ENCODE measurements at regions not wholly inside any gene's neighbourhood (a gene's known extent, or its start where the extent isn't known, plus 50 kb on each side); places are given as distances from the start of the nearest gene placed in this dataset.

DNA sequence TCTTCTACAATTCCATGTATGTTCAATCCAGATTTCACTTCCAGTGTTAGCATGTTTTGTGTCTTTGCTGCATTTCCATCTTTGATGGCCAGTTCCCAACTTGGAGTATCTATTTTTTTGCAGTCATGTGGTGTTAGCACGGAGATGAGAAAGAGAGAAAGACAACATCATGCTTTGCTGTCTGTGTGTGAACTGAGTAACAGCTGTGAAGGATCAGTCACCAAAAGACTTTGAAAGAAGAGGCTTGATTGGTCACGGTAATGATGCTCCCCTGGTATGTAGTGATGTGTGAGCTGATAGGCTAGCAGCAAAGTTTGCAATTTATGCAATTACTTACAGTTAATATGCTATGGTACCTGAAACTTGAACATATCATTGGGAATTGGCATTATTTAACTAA lies 731.3 kb upstream of the NRSN1 start:
- DNase-seq (ENCODE audit: low read depth) = no peak
- no peak overlapping the region for H3K4me3 ChIP-seq (ENCODE audit: low read depth, low read length)
- TF ChIP-seq, protein P1, sequence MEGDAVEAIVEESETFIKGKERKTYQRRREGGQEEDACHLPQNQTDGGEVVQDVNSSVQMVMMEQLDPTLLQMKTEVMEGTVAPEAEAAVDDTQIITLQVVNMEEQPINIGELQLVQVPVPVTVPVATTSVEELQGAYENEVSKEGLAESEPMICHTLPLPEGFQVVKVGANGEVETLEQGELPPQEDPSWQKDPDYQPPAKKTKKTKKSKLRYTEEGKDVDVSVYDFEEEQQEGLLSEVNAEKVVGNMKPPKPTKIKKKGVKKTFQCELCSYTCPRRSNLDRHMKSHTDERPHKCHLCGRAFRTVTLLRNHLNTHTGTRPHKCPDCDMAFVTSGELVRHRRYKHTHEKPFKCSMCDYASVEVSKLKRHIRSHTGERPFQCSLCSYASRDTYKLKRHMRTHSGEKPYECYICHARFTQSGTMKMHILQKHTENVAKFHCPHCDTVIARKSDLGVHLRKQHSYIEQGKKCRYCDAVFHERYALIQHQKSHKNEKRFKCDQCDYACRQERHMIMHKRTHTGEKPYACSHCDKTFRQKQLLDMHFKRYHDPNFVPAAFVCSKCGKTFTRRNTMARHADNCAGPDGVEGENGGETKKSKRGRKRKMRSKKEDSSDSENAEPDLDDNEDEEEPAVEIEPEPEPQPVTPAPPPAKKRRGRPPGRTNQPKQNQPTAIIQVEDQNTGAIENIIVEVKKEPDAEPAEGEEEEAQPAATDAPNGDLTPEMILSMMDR (conservative IDR thresholded peaks at IDR 0.05; ENCODE audit: low read depth, low read length) = no peak

DNA sequence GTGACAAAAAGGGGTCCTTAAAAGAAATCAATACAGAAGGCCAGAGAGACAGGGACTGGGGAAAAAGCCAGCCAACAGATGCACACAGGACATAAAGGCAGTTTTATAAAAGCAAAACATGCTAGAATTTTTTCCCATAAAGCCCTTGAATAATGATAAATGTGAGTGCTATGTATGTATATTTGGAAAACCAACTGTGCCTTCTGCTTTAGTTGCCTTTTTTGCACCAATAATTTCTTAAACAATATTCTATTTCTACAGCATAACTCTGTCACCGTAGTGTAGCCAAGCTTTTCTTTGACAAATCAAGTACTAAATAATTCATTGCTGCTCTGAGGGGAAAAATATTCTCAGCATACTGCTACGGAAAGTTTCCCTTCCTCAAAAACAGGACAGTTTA lies 730.6 kb upstream of the NRSN1 start:
- no peak for DNase-seq (ENCODE audit: low read depth)
- H3K4me3 ChIP-seq (ENCODE audit: low read depth, low read length) = no peak overlapping the region
- TF ChIP-seq, protein P1 (conservative IDR thresholded peaks at IDR 0.05; ENCODE audit: low read depth, low read length) = no peak

DNA sequence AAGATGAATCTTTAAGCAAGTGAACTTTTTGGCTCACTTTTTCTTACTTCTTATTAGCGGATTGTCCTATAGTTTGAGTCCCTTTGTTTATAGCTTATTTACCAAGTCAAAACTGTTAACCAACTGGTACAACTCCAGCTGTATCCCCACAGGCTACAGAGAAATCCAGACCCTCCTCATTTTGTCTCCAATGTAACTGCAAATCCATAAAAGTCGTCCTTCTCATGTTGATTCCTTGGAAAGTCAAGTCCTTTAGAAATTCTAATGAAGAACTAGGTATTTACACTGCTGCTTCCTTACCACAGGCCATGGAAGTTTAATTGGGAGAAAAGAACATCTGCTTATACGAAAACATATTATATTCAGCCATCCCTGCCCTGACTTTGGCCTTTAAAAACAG lies 729.1 kb upstream of the NRSN1 start:
- H3K4me3 ChIP-seq (ENCODE audit: low read depth, low read length) = no peak overlapping the region
- no peak for DNase-seq (ENCODE audit: low read depth)
- TF ChIP-seq, protein P1 (conservative IDR thresholded peaks at IDR 0.05; ENCODE audit: low read depth, low read length) = no peak

DNA sequence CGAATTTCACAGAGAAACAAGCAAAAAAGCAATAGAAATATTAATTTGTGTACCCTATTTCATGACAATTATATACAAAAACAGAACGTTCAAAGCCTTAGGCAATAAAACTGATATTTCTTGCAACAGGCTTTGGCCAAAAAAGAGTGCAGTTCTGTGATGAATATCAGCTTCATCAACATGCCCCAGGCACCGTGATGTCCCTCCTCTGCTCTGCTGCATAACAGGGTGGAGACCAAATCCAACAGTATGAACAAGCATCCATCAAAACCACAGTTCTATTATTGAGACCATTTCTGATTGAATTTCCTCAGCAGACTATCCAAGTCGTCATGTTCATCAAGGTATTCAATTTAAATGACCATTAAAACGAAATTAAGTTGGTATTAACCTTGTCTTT lies 722.6 kb upstream of the NRSN1 start:
- H3K4me3 ChIP-seq (ENCODE audit: low read depth, low read length) = no peak overlapping the region
- TF ChIP-seq, protein P1 (conservative IDR thresholded peaks at IDR 0.05; ENCODE audit: low read depth, low read length) = no peak
- DNase-seq (ENCODE audit: low read depth) = no peak

DNA sequence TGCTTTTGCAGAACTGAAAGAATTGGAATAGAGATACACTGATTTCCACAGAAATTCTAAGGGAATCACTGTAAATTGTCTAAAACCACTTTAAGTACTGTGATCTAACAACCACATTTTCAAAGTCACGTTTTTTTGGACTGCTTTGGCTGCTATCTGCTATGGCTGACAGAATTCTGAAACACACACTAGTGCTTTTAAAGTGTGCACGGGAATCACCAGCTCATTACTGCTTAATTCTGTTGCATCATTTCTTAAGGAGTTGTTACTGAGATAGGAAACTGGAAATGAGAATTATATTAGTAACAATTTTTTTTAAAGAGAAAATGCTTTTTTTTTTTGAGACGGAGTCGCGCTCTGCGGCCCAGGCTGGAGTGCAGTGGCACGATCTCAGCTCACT lies 716.5 kb upstream of the NRSN1 start:
- no peak overlapping the region for H3K4me3 ChIP-seq (ENCODE audit: low read depth, low read length)
- TF ChIP-seq, protein P1 (conservative IDR thresholded peaks at IDR 0.05; ENCODE audit: low read depth, low read length) = no peak
- DNase-seq (ENCODE audit: low read depth) = no peak

DNA sequence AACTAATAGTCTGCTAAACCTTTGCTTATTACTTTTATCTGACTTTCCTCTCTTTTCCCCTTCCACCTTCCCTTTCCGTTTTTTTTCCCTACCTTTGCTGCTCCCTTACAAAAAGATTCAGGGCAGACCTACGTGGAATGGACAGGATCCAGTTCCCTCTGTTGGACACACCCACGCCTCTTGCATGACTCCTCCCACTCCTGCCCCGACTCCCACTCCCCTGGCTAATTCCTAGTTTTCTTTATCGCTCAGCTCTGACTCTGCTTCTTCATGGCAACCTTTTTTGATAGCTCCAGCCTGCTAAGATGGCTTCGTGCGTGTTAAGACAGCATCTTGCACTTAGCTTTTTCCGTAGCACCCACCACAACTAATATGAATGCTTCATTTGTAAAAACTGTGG lies 715.6 kb upstream of the NRSN1 start:
- TF ChIP-seq, protein P1 (conservative IDR thresholded peaks at IDR 0.05; ENCODE audit: low read depth, low read length) = no peak
- H3K4me3 ChIP-seq (ENCODE audit: low read depth, low read length) = no peak overlapping the region
- DNase-seq (ENCODE audit: low read depth) = no peak

DNA sequence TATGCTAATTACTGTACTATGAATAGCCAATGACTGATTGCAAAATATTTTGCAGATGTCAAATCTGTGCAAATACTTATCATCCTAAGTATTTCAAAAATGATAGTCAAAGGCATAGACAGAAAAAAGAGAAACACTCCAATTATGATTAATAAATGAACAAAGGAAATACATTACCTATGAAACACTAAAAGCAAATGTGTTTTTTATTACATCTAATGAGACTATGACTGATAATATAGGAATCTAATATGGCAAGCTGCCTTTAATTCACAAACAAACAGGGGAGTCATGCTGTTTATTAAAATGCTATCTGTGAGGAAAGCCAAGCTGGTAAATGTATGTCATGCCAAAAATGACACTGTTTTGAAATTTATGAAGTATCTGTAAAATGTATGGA lies 713.2 kb upstream of the NRSN1 start:
- no peak for DNase-seq (ENCODE audit: low read depth)
- TF ChIP-seq, protein P1 (conservative IDR thresholded peaks at IDR 0.05; ENCODE audit: low read depth, low read length) = no peak
- H3K4me3 ChIP-seq (ENCODE audit: low read depth, low read length) = no peak overlapping the region
